ENCODE measurements at regions not wholly inside any gene's neighbourhood (a gene's known extent, or its start where the extent isn't known, plus 50 kb on each side); places are given as distances from the start of the nearest gene placed in this dataset.

DNA sequence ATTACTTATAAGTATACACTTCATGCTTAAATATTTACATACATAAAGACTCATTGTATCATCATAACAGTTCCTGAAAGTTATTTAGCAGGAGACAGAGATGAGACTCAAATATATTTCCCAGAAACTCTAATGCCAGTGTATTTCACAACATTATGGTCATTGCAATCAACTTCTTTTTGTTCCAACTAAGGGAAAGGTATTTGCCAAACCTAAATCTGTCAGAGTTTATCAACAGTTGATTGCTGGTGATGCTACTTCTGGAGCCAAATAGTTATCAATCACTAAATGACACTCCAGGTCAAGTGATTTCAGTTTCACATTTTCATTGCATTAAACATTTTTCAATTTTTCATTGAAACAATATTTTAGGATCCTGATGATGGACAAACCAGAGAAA is 72.1 kb upstream of the AVPR1A start:
- TF ChIP-seq, protein P1, sequence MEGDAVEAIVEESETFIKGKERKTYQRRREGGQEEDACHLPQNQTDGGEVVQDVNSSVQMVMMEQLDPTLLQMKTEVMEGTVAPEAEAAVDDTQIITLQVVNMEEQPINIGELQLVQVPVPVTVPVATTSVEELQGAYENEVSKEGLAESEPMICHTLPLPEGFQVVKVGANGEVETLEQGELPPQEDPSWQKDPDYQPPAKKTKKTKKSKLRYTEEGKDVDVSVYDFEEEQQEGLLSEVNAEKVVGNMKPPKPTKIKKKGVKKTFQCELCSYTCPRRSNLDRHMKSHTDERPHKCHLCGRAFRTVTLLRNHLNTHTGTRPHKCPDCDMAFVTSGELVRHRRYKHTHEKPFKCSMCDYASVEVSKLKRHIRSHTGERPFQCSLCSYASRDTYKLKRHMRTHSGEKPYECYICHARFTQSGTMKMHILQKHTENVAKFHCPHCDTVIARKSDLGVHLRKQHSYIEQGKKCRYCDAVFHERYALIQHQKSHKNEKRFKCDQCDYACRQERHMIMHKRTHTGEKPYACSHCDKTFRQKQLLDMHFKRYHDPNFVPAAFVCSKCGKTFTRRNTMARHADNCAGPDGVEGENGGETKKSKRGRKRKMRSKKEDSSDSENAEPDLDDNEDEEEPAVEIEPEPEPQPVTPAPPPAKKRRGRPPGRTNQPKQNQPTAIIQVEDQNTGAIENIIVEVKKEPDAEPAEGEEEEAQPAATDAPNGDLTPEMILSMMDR (IDR thresholded peaks at IDR 0.05; ENCODE audit: borderline replicate concordance, extremely low read depth, low read length, poor library complexity, severe bottlenecking) = no peak
- TF ChIP-seq EZH2 (IDR thresholded peaks at IDR 0.05; ENCODE audit: borderline replicate concordance, low read depth, low read length, severe bottlenecking) = no peak

Measured in DND-41 (cell line).